ENCODE measurements at regions not wholly inside any gene's neighbourhood (a gene's known extent, or its start where the extent isn't known, plus 50 kb on each side); places are given as distances from the start of the nearest gene placed in this dataset.
"Not testable (repeated sequence)": the region's sequence is repeated elsewhere in the genome, so short reads cannot be mapped to it uniquely, and the experiment has no call there.

DNA sequence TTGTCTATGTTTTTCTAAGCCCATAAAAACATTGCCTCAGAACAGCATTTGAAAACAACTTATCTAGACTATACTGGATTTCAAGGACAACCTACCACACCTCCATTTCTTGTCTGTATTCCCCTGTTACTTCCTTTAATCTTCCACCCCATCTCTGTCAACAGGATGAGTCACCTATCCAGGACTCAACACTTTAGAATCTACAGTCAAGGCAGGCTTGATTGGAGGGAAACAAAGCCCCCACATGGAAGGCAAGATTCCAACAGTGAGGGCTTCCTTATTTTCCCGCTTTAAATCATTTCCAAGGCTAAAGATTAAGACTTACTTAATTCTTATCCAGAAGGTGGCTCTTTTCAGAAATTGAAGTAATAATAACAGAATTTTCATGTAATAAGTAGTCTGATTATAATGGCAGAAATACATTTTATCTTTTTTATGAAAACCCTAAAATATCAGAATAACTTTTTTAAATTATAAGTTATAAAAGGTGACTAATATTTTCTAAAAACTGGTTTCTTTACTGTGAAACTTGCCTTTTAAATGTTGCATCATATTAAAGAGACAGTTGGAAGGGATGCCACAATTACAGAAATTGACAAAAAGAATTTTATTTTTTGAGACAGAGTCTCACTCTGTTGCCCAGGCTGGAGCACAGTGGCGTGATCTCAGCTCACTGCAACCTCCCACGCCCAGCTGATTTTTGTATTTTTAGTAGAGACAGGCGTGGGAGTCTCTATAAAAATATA, 138.7 kb upstream of the CCDC150 start:
- DNase-seq: no peak

DNA sequence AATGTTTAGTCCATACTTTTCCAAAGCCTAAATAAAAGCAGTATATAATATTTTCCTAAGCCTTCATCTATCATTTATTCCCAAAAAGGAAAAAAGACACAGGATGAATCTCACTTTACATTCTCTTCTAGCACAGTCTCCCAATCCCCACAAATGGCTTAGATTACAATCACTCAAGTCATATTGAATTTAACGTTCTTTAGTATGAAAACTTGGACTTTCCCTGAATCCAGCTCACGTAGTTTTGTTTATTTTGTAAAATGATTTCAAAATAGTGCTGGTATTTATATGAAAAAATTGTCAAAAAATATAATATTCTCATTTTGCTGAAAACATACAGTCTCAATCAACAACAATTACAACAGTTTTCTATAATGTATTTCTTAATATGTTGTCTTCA, 137.7 kb upstream of the CCDC150 start:
- DNase-seq: no peak

DNA sequence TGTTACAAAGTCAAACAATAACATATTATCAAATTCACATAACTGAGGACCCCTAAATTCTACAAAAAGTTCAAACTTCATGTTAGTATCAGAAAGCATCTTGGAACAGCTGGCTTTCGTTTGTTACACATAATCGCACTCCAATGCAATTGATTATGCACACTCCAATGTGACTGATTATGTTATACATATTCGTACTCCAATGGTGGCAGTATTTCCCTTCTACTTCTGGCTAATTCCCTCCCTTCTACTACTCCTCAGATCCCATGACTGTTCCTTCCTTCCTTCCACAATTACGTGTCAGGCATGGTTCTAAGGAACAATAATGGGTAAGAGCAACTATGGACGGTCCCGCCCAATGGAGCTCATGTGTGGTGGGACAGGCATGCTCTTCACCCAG, 137.1 kb upstream of the CCDC150 start:
- no peak for DNase-seq

DNA sequence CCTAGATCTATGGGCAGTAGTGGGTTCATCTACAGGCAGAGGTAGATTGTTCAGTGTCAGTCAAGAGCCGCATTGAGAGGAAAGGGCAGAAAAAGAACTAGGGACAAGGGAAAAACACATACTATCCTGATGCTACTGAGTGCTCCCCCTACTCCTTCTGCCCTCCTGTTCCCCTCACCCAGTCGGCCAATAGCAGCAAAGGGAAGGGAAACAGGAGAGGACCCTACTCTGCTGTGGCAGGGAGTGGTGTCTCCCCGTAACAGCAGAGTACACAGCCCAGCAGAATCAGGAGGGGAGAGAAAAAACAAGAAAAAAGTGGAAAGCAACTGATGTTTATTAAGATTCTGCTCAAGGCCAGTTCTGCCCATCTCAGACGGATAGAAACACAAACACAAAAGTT, 136.1 kb upstream of the CCDC150 start:
- no peak for DNase-seq

DNA sequence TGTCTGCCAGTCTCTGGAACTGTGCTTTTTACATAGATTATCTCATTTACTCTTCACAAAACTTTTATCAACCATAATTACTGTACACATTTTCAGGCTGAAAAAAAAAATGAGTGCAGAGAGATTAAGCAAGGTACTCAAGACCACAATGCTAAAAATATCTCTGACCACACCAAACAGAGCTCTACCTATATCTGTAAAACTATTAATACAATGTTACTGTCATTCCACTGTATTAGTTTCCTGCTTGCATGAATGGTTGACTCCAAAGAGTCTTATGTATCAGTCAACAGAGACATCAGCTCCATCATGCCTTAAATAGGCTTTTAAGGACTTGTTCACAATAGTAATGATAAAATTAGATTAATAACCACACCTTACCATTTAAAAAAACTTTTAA, 134.7 kb upstream of the CCDC150 start:
- no peak for DNase-seq

DNA sequence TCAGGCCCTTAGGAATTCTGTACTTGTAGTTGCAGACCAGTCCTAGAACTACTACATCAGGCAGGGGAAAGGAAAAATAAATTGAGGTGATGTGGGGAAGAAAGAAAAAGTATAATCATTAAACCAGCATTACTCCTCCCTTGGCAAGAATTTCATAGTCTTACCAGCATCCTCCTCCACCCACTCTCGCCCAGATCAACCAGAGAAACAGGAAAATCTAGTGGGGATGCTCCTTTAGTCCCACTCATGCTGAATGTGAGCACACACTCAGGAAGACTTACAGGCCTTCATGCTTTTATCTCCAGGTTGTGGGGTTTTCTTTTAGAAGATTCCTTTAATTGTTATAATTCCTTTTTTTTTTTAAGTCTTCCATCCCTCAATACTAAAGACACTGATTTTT, 129.3 kb upstream of the CCDC150 start:
- DNase-seq: no peak

DNA sequence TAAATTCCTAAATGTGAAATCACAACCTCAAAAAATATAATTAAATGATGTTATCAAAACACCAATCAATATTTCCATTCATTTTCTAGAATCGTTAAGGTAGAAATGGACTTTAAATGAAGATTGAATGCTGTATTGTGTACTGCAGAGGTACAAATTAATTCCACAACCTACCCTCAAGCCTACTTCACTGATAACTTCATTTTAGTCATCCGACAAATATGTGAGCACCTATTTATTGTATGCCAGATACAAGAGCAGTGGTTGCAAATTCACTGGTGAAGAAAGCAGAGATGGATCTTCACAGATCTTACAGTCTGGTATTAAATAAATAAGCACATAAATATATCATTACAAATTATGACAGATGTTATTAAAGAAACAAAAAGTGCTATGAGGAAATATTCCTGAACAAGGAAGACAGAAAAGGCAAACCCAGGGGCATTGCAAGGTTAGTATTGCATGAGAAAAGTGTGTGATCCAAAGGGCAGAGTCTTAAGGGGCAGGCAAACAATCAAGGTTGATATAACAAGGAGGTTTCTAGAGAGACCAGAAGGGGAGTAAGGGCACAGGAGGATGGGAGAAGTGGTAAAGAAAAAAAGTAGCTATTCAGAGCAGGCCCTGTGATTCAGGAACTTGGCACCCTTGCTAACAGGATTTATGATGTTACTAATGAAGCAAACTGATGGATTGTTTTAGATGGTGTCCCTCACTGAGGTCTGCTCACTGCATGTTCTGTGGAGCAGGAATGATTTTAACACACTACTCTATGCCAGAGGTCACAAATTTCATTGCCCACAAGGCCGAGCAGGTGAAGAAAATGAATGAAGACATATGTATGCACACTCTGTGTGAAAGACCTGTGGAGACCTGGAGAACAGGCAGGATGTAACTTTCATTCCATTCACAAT, 128.0 kb upstream of the CCDC150 start:
- no peak for DNase-seq

DNA sequence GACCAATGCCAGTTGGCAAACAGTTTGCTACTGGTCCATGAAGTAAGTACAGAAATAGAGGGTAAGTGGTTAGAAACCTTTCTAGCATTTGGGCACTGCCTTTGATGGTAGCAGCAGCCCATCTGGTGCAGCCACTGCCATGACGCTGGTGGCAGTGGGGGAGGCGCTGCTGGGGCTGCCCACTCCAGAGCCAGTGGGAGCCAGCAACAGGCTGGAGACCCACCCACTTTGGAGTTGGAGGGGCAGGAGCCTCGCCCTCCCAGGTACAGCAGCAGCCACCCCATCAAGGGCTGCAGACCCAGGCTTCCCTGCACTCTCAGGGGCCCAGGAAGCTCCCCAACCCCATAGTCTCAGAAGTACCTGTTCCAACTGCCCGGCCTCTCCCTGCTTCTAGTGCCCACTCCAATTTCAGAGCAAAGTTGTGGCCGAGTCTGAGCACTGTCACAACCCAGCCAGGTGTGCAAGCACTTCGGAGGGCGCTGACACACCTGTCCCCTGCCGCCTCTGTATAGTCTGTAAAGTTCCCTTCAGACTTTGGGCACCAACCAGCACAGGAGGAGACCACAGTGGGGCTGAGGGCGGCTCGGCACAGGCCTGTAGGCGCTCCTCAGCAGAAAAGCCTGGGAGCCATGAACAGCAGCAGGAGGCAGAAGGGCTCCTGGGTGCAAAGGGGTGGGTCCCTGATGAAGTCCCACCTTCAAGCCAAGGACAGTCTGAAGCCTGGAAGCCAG, 125.6 kb upstream of the CCDC150 start:
- DNase-seq: no peak

DNA sequence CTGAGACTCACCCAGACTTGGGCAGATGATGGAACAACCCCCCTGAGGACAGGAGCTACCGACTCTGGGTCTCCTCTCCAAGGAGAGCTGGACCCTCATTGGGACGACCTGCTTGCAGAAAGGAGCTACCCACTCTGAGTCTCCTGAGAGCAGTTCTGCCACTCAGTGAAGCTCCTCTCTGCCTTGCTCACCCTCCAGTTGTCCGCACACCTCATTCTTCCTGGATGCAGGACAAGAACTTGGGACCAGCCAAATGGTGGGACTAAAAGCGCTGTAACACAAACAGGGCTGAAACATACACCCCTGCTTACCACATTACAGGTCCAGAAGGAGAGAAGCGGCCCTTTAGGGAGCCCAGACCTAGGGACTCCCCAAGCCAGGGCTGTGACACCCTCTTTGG, 124.9 kb upstream of the CCDC150 start:
- DNase-seq: no peak

DNA sequence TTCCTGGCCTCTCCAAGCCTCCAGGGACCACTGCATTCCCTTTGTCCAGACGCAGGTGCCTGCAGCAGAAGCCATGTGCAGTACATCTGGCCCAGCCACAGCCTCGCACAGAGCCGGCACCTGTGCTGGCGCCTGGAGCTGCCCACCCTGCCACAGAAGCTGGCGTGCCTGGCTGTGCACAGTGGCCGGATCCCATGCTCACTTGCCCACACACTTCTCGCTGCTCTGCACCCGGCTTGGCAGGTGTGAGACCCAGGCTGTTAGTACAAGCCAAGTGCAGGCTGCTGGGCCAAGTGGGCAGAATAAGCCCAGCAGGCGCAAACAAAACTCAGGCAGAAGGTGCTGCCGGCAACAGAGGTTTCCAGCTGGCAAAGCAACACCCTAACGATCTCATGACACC, 124.5 kb upstream of the CCDC150 start:
- peak in 1 of 3 experiments; percentile 35 for DNase-seq

DNA sequence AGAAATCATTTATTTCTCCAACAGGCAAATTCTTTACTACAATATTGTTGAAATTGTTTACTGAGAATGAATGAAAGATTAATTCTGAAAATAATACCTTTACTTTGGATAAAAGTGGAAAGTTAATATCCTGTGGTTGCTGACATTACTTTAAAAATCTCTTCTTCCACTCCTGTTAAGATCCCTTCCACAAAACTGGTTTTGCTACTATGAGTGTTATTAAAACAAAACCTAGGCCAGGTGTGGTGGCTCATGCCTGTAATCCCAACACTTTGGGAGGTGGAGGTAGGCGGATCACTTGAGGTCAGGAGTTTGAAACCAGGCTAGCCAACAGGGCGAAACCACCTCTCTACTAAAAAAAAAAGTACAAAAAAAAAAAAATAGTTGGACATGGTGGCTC, 123.9 kb upstream of the CCDC150 start:
- no peak for DNase-seq

DNA sequence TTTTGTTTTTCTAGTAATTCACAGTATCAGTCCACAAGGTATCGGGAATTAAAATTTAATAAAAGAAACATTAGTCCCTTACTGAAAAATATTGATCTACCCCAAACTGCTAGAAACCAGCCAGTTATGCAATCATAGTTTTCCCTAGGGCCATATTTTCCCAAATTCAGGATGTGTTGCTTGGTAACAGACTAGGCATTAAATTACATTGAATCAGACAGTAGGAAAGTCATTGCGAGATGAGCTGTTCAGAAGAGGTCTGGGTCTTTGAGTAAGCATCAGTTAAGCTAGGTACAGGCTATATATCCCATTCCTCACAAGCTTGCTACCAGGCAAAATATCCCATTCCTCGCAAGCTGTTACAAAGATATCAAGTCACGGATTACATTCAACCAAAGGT, 123.0 kb upstream of the CCDC150 start:
- DNase-seq: peak in 1 of 3 experiments; percentile 20

DNA sequence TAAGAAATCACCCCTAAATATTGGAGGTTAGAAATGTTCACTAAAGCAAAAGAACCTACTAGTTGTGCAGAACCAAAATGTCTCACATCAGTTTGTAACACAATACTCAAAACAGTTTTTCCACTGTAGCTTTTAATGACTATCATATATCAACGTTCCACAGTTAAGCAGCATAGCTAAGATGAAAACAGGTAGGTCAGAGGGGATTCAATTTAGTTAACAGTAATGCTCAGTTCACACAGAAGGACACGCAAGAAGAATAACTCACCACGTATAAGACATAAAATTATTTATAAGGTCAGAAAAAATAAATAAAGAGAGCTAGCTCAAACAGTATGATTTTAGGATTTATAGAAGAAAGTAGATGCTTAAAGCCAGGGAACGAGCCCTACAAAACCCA, 118.9 kb upstream of the CCDC150 start:
- DNase-seq: no peak

DNA sequence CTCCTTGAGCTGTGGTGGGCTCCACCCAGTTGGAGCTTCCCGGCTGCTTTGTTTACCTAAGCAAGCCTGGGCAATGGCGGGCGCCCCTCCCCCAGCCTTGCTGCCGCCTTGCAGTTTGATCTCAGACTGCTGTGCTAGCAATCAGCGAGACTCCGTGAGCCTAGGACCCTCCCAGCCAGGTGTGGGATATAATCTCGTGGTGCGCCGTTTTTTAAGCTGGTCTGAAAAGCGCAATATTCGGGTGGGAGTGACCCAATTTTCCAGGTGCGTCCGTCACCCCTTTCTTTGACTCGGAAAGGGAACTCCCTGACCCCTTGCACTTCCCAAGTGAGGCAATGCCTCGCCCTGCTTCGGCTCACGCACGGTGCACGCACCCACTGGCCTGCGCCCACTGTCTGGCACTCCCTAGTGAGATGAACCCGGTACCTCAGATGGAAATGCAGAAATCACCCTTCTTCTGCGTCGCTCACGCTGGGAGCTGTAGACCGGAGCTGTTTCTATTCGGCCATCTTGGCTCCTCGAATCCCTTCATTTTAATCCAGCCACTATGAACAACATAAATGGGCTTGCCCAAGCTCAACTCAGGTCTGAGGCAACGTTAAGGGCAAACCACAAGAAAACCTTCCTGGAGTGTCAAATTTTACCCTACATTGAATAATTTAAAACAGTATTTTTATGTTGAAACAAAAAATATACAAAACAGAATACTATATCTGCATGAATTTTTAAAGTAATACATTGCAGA, 112.4 kb upstream of the CCDC150 start:
- not testable (repeated sequence) for DNase-seq

DNA sequence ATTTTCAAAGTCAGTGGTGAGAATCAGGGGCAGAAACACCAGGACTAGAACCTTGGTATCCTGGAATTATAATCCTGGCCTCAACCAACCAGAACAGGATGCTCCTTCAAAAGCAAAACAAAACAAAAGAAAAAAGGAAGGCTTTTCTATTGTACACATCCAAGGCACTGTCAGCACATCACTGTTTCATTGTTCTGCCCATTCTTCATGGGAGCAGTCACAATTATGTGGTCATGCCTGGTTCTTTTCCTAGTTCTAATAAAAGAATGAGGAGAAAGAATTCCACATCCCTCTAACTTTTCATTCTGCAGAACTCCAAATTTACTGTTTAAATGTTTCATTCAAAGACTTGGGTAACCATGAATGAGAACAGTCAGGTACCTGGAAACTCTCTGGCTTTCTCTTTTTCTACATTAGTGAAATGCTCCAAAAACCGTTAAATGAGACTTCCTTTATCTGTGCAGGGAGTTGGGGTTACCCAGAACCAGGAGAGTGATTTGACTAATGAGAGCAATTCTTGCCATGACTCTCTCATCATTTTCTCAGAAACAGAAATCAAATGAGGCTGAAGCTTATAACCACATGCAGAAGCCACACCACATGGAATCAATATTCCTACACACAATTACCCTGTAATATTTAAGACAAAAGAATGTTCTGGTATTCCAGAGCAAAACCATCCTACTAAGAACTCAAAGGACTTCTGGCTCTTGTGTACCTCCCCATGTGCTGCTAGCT, 110.9 kb upstream of the CCDC150 start:
- DNase-seq: no peak

DNA sequence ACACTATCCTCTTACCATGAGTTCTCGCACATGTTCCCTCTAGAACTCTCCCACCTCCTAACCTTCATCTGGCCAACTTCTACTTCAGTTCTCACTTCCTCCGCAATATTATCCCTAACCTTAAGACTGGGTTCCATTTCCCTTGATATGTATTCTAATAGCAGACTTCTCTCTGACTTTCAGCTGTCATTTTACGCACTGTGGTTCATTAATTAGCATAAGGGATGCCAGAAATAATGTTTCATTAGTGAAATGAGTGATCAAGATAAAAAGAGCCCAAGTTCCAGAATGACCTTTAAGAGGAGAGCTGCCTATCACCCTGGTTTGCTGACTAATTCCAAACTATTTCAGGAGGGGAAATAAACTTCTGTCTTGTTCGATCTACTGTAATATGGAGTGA, 108.6 kb upstream of the CCDC150 start:
- no peak for DNase-seq

DNA sequence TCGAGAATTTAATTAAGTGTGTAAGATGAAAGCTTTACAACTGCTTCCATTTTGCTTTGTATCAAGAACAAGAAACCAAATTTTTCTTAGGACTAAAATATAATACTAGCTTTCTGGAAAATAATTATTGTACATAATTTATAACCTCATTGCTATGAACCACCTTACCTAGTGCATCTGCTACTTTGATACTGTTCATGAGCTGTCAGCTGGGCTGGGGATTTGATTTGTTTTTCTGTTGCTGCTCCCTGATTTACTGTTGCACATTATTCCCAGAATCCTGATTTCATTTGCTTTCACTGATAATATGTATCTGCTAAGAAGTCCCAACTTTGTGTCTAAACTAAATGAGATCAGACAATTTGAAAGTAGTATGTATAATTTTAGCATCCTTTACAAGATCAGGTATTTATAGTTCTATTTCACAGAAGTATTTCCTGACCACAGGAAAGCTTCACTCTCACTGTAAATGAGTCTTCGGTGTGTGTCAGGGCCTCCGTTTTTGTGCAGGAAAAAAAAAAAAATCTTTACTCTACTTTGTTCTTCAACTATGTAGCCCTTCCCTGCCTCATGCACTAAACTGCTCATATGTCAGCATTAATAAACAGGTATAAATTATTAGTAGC, 105.6 kb upstream of the CCDC150 start:
- DNase-seq: no peak

DNA sequence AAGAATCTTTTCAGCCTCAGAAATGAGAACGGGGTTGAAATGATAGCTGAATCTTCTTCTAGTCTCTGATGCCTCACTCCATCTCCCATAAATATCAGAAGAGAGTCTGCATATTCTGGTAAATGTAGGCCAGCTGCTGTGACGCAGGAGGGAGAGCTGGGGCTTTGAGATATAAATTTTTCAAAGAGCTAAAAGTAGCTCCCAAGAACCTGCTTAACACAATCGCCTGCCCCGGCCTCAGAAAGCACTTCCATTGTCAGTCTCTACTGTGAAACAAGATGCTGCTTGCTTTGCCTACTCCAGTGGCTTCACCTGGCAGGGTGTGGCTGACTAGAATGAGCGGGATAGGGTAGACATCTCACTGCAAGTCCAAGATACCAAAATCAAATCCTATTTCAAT, 105.0 kb upstream of the CCDC150 start:
- DNase-seq: peak in 1 of 3 experiments; percentile 80

DNA sequence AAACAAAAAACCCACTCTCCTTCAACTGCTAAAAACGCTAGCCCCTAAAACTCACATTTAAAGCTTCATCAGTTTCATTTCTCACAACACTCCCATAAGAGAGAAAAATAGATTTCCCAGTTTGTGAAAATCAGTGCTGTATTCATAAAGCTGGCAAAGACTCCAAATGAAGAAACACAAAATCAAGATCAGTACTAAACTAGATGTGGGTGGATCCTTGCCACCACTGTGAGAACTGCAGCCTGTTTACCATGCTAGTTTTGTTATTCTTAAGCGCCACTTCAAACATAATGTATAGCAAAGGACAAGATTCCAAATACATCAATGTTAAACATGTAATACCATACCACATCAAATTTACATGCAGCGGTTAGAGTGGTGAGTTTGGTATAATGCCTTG, 104.5 kb upstream of the CCDC150 start:
- DNase-seq: no peak

DNA sequence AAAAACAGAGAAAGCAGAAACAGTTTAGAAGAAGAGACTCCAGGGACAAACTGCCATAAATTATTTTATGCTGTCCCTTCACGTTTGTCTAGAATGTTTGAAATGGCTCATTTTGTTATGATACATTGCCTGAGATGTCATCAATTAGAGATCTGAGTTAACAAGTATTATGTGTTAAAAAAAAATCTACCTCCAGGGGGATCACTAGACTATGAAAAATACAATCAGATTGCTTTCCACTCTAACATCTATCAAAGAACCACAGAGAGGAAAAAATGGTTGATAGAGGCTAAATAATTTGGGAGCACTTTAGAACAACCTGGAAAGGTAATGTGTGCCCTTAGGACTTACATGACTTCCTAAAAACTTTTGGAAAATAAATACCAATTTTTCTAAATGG, 103.8 kb upstream of the CCDC150 start:
- peak in 1 of 3 experiments; percentile 26 for DNase-seq

DNA sequence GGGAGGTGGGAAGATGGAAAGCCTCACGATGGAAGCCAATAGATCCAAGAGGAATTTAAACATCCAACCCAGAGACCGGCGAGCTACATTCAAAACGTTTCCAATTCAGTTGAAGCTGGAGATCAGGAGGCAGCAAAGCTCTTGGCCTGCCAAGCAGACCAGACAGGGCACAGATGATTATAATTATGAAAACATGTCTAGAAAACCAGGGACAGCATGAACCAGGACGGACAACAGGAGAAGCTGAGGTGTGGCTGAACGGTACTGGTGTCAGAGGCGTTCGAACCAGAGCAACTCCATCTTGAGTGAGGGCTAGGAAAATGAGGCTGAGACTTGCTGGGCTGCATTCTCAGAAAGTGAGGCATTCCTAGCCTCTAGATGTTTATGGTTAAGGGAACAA, 102.2 kb upstream of the CCDC150 start:
- DNase-seq: no peak

DNA sequence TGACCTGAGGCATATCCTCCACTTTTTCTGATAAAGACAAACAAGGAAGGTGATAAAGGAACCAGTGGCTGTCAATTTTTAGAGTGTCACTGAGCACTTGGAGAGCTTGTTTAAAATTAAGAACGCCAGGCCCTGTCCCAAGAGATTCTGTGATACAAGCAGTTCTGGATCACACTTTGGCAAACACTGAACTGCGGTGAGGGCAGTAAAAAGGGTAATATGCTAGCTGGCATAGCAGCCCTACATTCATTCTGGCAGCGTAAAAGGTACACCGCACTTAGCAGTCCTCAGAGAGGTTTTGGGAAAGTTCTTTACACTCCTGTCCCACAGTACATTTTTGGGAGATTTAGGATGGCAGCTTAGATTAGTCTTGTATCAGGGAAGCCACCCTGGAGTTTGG, 101.3 kb upstream of the CCDC150 start:
- no peak for DNase-seq
